ENCODE measurements at regions not wholly inside any gene's neighbourhood (a gene's known extent, or its start where the extent isn't known, plus 50 kb on each side); places are given as distances from the start of the nearest gene placed in this dataset.

DNA sequence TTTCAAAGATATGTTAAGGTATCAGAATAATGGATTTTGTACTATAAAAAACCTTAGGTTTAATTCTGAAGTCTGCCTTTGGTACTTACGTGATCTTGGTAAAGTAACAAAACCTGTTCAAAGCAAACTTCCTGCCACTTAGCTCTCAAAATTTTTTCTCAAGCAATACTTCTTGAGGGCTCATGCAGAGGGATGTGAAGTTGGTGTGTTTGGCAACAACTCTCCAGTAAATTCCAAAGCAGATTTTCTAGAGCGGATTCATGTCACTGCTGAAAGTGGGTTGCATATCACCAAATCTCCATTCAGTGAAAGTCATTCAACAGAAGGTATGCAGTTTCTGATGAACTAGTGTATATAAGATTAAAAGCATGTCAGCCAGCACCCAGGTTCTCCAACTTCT lies 856.7 kb downstream of the CDH8 start:
- Histone ChIP-seq H3K4me3 (no peak overlapping the region), H3K36me3 (no peaks in the 10 kb centered on the region), H3K4me1 (ENCODE audit: low read depth) (no peaks in the 10 kb centered on the region), H3K27me3 (no peaks in the 10 kb centered on the region), H3K9me3 (ENCODE audit: low read depth) (no peaks in the 10 kb centered on the region), H3K27ac (no peak overlapping the region)
- no peak for DNase-seq (ENCODE audit: low read depth in 1 of 2, low spot score in 1 of 2)
- no peak for TF ChIP-seq CTCF (IDR thresholded peaks at IDR 0.05; ENCODE audit: low read depth, low read length)

DNA sequence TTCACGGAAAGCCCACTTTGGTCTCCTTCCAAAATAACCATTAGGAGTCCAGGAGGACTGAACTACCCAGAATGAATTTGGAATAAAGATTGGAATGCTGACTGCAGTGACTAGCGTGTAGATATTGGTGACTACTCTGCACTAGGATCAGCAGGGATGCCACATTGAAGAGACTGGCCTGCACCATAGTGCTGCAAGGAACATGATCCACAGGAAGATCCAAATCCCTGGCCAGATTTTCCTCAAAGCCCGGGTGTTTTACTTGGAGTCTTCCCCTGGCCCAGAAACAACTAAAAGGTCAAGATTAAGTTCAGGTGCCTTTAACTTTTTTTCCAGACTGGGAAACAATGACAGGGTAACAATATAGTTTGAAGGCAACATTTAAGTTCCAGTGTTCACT lies 870.4 kb downstream of the CDH8 start:
- no peak for TF ChIP-seq CTCF (IDR thresholded peaks at IDR 0.05; ENCODE audit: low read depth, low read length)
- Histone ChIP-seq H3K27ac (no peak overlapping the region), H3K27me3 (no peaks in the 10 kb centered on the region), H3K36me3 (no peaks in the 10 kb centered on the region), H3K4me1 (ENCODE audit: low read depth) (no peaks in the 10 kb centered on the region), H3K9me3 (ENCODE audit: low read depth) (no peaks in the 10 kb centered on the region), H3K4me3 (no peak overlapping the region)
- no peak for DNase-seq (ENCODE audit: low read depth in 1 of 2, low spot score in 1 of 2)

- H3K4me3 ChIP-seq = no peak overlapping the region
- H3K27ac ChIP-seq = no peak overlapping the region
- DNase-seq (ENCODE audit: low read depth in 1 of 2, low spot score in 1 of 2) = no peak
- H3K27me3 ChIP-seq = no peaks in the 10 kb centered on the region
- no peaks in the 10 kb centered on the region for H3K9me3 ChIP-seq (ENCODE audit: low read depth)
- no peak for TF ChIP-seq CTCF (IDR thresholded peaks at IDR 0.05; ENCODE audit: low read depth, low read length)
- H3K4me1 ChIP-seq (ENCODE audit: low read depth) = no peaks in the 10 kb centered on the region
- no peaks in the 10 kb centered on the region for H3K36me3 ChIP-seq
Measured at GRCh38 chr16:61150351-61150750, 885.9 kb downstream of the CDH8 start.

GRCh38 chr16:61149709-61150108 lies 886.5 kb downstream of the CDH8 start:
- H3K4me1 ChIP-seq (ENCODE audit: low read depth) = no peaks in the 10 kb centered on the region
- H3K36me3 ChIP-seq = no peaks in the 10 kb centered on the region
- no peak for DNase-seq (ENCODE audit: low read depth in 1 of 2, low spot score in 1 of 2)
- H3K9me3 ChIP-seq (ENCODE audit: low read depth) = no peaks in the 10 kb centered on the region
- no peaks in the 10 kb centered on the region for H3K27me3 ChIP-seq
- no peak overlapping the region for H3K4me3 ChIP-seq
- TF ChIP-seq CTCF (IDR thresholded peaks at IDR 0.05; ENCODE audit: low read depth, low read length) = no peak
- H3K27ac ChIP-seq = no peak overlapping the region

DNA sequence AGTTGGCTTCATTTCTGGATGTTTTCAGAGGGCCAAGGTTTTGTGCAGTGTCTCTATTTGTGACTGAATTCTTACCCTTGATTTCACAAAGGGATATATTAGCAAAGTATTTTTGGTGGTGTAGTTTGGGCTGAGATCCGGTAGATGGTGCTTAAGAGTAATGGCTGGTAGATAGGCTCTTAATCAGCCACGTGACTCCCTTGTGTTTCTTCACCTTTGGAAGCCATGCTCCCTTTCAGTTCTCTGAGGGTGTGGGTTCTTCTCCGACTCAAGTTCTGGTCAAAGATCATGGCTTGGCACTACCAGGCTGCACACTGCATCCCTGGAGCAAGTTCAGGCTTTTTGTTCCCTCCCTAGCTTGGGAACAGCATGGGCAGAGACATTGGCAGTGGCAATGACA lies 887.3 kb downstream of the CDH8 start:
- Histone ChIP-seq H3K4me1 (ENCODE audit: low read depth) (no peaks in the 10 kb centered on the region), H3K4me3 (no peak overlapping the region), H3K36me3 (no peaks in the 10 kb centered on the region), H3K27ac (no peak overlapping the region), H3K27me3 (no peaks in the 10 kb centered on the region), H3K9me3 (ENCODE audit: low read depth) (no peaks in the 10 kb centered on the region)
- DNase-seq (ENCODE audit: low read depth in 1 of 2, low spot score in 1 of 2) = peak in 1 of 2 donors; percentile 1
- no peak for TF ChIP-seq CTCF (IDR thresholded peaks at IDR 0.05; ENCODE audit: low read depth, low read length)

DNA sequence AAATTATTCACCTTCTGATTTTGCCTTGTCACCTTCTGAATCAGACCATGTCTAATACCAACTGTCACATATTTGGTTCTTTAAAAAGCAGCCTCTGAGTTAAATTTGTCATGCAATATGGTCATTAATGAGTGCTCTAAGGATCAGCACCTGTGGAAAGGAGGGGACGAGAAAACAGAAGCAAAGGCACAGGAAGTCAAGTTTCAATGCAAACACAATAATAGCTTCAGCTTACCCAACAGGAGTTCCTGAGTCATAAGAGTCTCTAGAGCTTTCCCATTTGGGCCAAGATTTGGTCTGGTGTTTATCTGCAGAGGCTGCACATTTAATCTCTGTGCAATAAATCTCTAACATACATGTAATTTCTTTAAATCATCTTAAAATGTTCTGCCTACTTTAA lies 889.8 kb downstream of the CDH8 start:
- Histone ChIP-seq H3K27ac (no peak overlapping the region), H3K4me1 (ENCODE audit: low read depth) (no peaks in the 10 kb centered on the region), H3K9me3 (ENCODE audit: low read depth) (no peaks in the 10 kb centered on the region), H3K4me3 (no peak overlapping the region), H3K27me3 (no peaks in the 10 kb centered on the region), H3K36me3 (no peaks in the 10 kb centered on the region)
- TF ChIP-seq CTCF (IDR thresholded peaks at IDR 0.05; ENCODE audit: low read depth, low read length) = no peak
- no peak for DNase-seq (ENCODE audit: low read depth in 1 of 2, low spot score in 1 of 2)

All from cardiac muscle cell (in vitro differentiated cells and primary cell).